Kidney epithelial cell (primary cell): ENCODE measurements at regions not wholly inside any gene's neighbourhood (a gene's known extent, or its start where the extent isn't known, plus 50 kb on each side); places are given as distances from the start of the nearest gene placed in this dataset.

Source experiments
- DNase-seq: peaks from one replicate; pipeline ENCODE4 v3.0.0-alpha.2; 2010; ENCODE audit warnings: low read depth
- H3K27me3 ChIP-seq: 2 replicates; pipeline ENCODE4 v1.6.0; 2011; ENCODE audit warnings: low read length; ENCODE audit not compliant: control insufficient read depth, insufficient read depth
- H3K36me3 ChIP-seq: 2 replicates; pipeline ENCODE4 v1.5.1; 2011; ENCODE audit warnings: low read length; ENCODE audit not compliant: control insufficient read depth, insufficient read depth
- H3K4me3 ChIP-seq: 2 replicates; pipeline ENCODE4 v1.5.1; 2011; ENCODE audit warnings: low read depth, mild to moderate bottlenecking, control low read depth, low read length
- TF ChIP-seq, protein P1 (sequence below): IDR thresholded peaks from 2 replicates; pipeline ENCODE4 v1.5.1; 2011; ENCODE audit warnings: mild to moderate bottlenecking, moderate library complexity, low read length, control low read depth, inconsistent platforms; ENCODE audit not compliant: insufficient read depth, poor library complexity, severe bottlenecking

DNA sequence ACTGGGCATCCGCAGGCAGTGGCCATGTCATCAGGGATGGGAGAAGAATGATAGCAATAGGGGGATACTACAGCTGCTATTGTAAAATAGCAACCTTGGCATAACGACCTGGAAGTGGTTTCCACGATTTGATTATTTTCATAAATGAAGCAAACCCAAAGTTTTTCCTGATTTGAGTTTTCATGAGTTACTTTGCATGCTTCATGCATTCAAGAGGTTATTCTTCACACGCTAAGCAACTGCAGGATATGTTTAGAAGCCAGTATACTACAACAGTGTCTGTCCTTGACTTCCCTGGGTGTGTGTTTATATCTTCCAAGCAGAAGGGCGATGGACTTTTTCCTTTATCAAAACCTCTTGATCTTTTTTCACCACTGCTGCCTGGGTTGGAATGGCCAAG lies 281.1 kb upstream of the DUSP10 start:
- Histone ChIP-seq H3K4me3 (no peak overlapping the region), H3K36me3 (no peaks in the 10 kb centered on the region), H3K27me3 (no peaks in the 10 kb centered on the region)
- no peak for DNase-seq
- TF ChIP-seq, protein P1, sequence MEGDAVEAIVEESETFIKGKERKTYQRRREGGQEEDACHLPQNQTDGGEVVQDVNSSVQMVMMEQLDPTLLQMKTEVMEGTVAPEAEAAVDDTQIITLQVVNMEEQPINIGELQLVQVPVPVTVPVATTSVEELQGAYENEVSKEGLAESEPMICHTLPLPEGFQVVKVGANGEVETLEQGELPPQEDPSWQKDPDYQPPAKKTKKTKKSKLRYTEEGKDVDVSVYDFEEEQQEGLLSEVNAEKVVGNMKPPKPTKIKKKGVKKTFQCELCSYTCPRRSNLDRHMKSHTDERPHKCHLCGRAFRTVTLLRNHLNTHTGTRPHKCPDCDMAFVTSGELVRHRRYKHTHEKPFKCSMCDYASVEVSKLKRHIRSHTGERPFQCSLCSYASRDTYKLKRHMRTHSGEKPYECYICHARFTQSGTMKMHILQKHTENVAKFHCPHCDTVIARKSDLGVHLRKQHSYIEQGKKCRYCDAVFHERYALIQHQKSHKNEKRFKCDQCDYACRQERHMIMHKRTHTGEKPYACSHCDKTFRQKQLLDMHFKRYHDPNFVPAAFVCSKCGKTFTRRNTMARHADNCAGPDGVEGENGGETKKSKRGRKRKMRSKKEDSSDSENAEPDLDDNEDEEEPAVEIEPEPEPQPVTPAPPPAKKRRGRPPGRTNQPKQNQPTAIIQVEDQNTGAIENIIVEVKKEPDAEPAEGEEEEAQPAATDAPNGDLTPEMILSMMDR = no peak

DNA sequence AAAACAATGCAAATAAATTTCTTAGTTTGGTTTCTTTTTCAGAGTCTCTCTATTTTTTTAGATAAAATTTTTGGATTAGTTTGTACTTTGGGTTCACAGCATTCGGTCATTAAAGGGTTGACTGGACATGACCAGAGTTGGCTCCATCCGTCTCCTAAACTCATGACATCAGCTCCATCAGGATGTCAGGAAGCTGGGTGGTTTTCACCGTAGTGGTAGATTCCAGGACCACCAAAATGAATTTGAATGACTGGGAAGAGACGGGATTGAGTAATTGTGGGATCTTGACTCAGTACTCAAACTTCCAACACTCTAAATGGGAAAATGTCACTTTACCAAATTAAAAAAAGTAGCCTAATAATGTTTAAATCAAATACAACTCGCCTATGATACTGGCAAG lies 279.2 kb upstream of the DUSP10 start:
- H3K36me3 ChIP-seq = no peaks in the 10 kb centered on the region
- TF ChIP-seq, protein P1 = no peak
- no peak overlapping the region for H3K4me3 ChIP-seq
- no peaks in the 10 kb centered on the region for H3K27me3 ChIP-seq
- no peak for DNase-seq

DNA sequence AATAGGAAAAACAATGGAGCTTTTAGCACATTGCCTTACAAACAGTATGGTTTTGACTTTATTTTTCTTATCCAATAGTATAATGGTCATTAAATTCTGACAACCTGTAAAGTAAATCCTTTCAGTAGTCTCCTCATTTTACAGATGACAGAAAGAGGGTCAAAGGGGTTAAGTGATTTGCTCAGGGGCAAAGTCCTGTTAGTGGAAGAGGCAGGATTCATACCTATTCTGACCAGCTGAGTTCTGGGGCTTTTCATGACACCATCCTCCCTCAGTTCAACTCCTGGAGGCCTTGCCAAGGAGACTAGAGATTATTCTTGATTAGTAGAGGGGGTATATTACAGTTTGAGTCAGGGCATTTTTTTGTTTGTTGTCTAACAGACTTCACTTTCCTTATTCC lies 278.7 kb upstream of the DUSP10 start:
- Histone ChIP-seq H3K27me3 (no peaks in the 10 kb centered on the region), H3K36me3 (no peaks in the 10 kb centered on the region), H3K4me3 (no peak overlapping the region)
- TF ChIP-seq, protein P1 = no peak
- DNase-seq = no peak

DNA sequence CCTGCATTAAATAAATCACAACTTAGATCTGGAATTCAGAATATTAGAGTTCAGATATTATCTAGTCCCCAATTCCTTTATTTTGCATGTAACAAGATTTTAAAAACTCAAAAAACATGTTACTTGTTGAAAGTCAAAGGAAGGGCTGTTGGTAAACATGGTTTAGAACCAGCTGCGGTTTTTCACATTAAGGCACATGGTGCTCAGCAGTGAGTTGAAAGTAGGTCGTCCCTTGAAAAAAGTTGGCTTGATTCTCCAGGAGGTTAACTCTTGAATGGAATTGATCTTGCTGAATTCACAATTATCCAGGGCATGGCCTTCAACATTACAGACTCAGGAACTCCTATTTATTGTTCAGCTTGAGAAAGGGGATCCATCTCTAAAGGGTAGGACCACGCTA lies 277.1 kb upstream of the DUSP10 start:
- TF ChIP-seq, protein P1 = no peak
- H3K27me3 ChIP-seq = no peaks in the 10 kb centered on the region
- H3K36me3 ChIP-seq = no peaks in the 10 kb centered on the region
- no peak overlapping the region for H3K4me3 ChIP-seq
- DNase-seq = no peak

DNA sequence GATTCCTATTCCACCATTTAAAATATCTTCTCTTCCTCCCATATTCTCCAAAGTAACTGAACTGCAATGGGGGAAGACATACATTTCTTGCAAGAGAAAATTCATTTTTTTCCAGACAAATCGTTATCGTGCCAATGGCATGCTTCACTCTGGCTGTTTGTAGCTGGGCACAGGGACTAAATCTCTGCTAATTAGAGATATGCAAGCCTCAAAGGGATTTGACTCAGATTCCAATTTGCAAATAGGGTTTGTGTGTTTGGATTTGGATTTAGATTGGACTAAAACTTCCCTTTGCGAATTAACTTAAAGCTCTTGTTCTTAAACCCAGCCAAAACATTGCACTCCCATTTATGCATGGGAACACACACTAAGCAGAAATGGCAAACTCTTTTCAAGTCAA lies 276.2 kb upstream of the DUSP10 start:
- no peaks in the 10 kb centered on the region for H3K27me3 ChIP-seq
- H3K36me3 ChIP-seq = no peaks in the 10 kb centered on the region
- DNase-seq = no peak
- H3K4me3 ChIP-seq = no peak overlapping the region
- TF ChIP-seq, protein P1 = no peak

DNA sequence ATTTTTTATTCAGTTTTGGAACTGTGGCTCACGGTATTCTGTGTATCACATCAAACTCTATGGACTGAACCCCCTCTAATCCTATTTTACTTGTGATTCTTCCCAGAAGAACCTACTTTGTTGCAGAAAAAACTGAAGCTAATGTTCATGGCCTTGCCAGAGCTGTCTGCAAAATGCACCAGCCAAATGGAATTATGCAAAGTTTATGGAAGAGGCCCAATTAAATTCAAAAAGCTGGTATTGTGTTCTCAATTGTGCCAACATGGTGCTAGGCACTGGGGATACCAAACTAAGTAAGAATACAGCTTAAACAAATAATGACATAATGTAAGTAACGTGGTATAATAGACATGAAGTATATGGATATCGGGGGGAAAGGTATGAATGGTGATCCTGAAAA lies 273.8 kb upstream of the DUSP10 start:
- Histone ChIP-seq H3K27me3 (no peaks in the 10 kb centered on the region), H3K4me3 (no peak overlapping the region), H3K36me3 (no peaks in the 10 kb centered on the region)
- TF ChIP-seq, protein P1 = no peak
- DNase-seq = no peak
